Gastroesophageal sphincter (tissue), 4 donors: ENCODE measurements at regions not wholly inside any gene's neighbourhood (a gene's known extent, or its start where the extent isn't known, plus 50 kb on each side); places are given as distances from the start of the nearest gene placed in this dataset.

ENCODE experiments used
- ATAC-seq: fragments of 150-250 bp; one replicate; pipeline ENCODE4 v1.9.1; 2016; ENCODE audit warnings: mild to moderate bottlenecking, moderate library complexity
- H3K27ac ChIP-seq, 4 donors: fragments of 200-600 bp; sonication (generic) in 3 of 4; 1 replicate in 3 of 4; 2 replicates in 1 of 4; pipeline ENCODE4 v1.5.1; 2016 to 2019
- H3K27me3 ChIP-seq: fragments of 200-600 bp; sonication (generic); one replicate; pipeline ENCODE4 v1.5.1; 2019
- H3K36me3 ChIP-seq, 2 donors: fragments of 200-600 bp; sonication (generic); one replicate each; pipeline ENCODE4 v1.5.1; 2019; ENCODE audit warnings: control low read depth in 1 of 2
- H3K4me1 ChIP-seq, 3 donors: fragments of 200-600 bp; sonication (generic); 1 replicate in 2 of 3; 2 replicates in 1 of 3; pipeline ENCODE4 v1.5.1; 2016 to 2019; ENCODE audit warnings: control low read depth in 2 of 3
- H3K4me3 ChIP-seq, 2 donors: fragments of 200-600 bp; sonication (generic); one replicate each; pipeline ENCODE4 v1.5.1; 2019; ENCODE audit warnings: mild to moderate bottlenecking in 1 of 2, moderate library complexity in 1 of 2
- H3K9me3 ChIP-seq, 3 donors: fragments of 200-600 bp; sonication (generic); one replicate each; pipeline ENCODE4 v1.5.1; 2017 to 2019; ENCODE audit warnings: control low read depth in 2 of 3
- EP300 ChIP-seq: sonication (generic); formaldehyde crosslinking; IDR thresholded peaks from one replicate; pipeline ENCODE4 v1.6.1; 2017; ENCODE audit warnings: antibody characterized with exemption, mild to moderate bottlenecking
- POLR2A ChIP-seq, 2 donors: fragments of 450-650 bp; IDR thresholded peaks; one replicate each; pipeline ENCODE4 v1.6.1; 2017; ENCODE audit warnings: antibody characterized with exemption in 2 of 2, mild to moderate bottlenecking in 2 of 2, moderate library complexity in 1 of 2
- POLR2AphosphoS5 ChIP-seq: sonication (generic); formaldehyde crosslinking; IDR thresholded peaks from one replicate; pipeline ENCODE4 v1.6.1; 2017; ENCODE audit warnings: antibody characterized with exemption
- WGBS, 2 donors: methylation state at CpG; one replicate each; pipeline ENCODE4 v1.1.5; 2018; ENCODE audit warnings: low coverage in 1 of 2; 5-methylcytosine and 5-hydroxymethylcytosine counted together
- TF ChIP-seq, protein P1 (sequence below), 4 experiments: fragments of 200-600 bp in 2 of 4; fragments of 450-650 bp in 2 of 4; sonication (generic) in 1 of 4; IDR thresholded peaks; one replicate each; pipeline ENCODE4 v1.5.1; 2017 to 2019; ENCODE audit warnings: antibody characterized with exemption in 4 of 4, mild to moderate bottlenecking in 2 of 4, moderate library complexity in 2 of 4

- no peaks in the 10 kb centered on the region for H3K36me3 ChIP-seq
- no peak overlapping the region for H3K4me3 ChIP-seq
- no peaks in the 10 kb centered on the region for H3K4me1 ChIP-seq
- no peak for ATAC-seq
- no peak for TF ChIP-seq EP300
- TF ChIP-seq, protein P1, sequence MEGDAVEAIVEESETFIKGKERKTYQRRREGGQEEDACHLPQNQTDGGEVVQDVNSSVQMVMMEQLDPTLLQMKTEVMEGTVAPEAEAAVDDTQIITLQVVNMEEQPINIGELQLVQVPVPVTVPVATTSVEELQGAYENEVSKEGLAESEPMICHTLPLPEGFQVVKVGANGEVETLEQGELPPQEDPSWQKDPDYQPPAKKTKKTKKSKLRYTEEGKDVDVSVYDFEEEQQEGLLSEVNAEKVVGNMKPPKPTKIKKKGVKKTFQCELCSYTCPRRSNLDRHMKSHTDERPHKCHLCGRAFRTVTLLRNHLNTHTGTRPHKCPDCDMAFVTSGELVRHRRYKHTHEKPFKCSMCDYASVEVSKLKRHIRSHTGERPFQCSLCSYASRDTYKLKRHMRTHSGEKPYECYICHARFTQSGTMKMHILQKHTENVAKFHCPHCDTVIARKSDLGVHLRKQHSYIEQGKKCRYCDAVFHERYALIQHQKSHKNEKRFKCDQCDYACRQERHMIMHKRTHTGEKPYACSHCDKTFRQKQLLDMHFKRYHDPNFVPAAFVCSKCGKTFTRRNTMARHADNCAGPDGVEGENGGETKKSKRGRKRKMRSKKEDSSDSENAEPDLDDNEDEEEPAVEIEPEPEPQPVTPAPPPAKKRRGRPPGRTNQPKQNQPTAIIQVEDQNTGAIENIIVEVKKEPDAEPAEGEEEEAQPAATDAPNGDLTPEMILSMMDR (IDR thresholded peaks at IDR 0.05), result no peak
- TF ChIP-seq POLR2AphosphoS5, result no peak
- TF ChIP-seq POLR2A (IDR thresholded peaks at IDR 0.05), result no peak
- H3K27ac ChIP-seq, result no peak overlapping the region
- 73 to 88% methylated on average over 1 of the region's 1 CpG for WGBS, 2 donors
- H3K27me3 ChIP-seq, result no peaks in the 10 kb centered on the region
- H3K9me3 ChIP-seq, result no peaks in the 10 kb centered on the region
These were observed 148.4 kb upstream of the RIMS1 start for GRCh38 chr6:71737953-71738352.

DNA sequence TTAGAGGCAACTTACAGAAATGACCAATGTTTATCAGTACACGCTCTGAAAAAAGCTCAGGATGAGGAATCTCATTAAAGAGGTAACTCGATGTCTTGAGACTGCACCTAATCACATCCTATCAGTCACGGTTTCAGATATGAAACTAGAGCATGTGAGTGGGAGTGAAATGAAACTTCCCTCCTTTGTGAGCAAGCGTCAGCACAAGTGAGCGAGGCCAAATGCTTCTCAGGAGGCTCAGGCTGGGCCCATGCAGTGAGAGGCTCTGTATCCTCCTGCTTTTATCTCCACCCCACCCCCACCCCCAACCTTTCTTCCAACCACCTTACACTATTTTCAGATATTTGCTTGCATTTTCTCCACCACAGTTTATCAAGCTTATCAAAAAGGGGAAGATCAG, 140.8 kb upstream of the RIMS1 start:
- H3K27ac ChIP-seq, result no peak overlapping the region
- ATAC-seq, result no peak
- H3K4me3 ChIP-seq, result no peak overlapping the region
- H3K9me3 ChIP-seq, result no peaks in the 10 kb centered on the region
- H3K36me3 ChIP-seq, result no peaks in the 10 kb centered on the region
- WGBS, 2 donors, result 46 to 86% methylated on average over 1 to 5 of the region's 5 CpGs
- TF ChIP-seq, protein P1 (IDR thresholded peaks at IDR 0.05), result no peak
- no peak for TF ChIP-seq EP300
- no peak for TF ChIP-seq POLR2AphosphoS5
- no peak for TF ChIP-seq POLR2A (IDR thresholded peaks at IDR 0.05)
- no peaks in the 10 kb centered on the region for H3K4me1 ChIP-seq
- no peaks in the 10 kb centered on the region for H3K27me3 ChIP-seq

GRCh38 chr6:71766146-71766760, 120.1 kb upstream of the RIMS1 start:
- Histone ChIP-seq H3K36me3 (no peaks in the 10 kb centered on the region), H3K27ac (no peak overlapping the region), H3K9me3 (no peaks in the 10 kb centered on the region), H3K4me1 (no peaks in the 10 kb centered on the region), H3K27me3 (no peaks in the 10 kb centered on the region), H3K4me3 (no peak overlapping the region)
- TF ChIP-seq, protein P1 (IDR thresholded peaks at IDR 0.05), result no peak
- TF ChIP-seq POLR2A (IDR thresholded peaks at IDR 0.05), result no peak
- TF ChIP-seq POLR2AphosphoS5, result no peak
- no peak for TF ChIP-seq EP300
- WGBS, 2 donors, result 68 to 79% methylated on average over 2 of the region's 2 CpGs
- ATAC-seq, result no peak

DNA sequence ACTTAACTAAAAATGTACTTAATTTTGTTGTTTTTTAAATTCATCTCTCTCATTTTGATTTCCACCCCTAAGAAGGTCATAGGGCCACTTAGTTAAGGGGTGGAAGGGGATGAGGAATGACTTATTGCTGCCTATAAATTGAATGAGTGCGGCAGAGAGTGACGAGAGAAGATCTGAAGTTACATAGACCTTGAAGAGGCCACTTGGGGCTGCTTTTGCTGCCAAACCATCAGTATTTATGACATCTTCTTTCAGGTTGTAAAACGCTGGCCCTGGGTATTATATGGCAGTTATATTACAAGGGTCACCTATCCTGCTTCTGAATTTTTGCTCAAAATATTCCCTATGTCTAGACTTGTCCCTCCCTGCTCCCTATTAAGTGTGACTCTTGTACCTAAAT, 119.6 kb upstream of the RIMS1 start:
- Histone ChIP-seq H3K27ac (no peak overlapping the region), H3K9me3 (no peaks in the 10 kb centered on the region), H3K4me3 (no peak overlapping the region), H3K4me1 (no peaks in the 10 kb centered on the region), H3K36me3 (no peaks in the 10 kb centered on the region), H3K27me3 (no peaks in the 10 kb centered on the region)
- WGBS, 2 donors, result 48 to 77% methylated on average over 2 of the region's 3 CpGs
- no peak for ATAC-seq
- TF ChIP-seq EP300 (no peak), POLR2A (IDR thresholded peaks at IDR 0.05) (no peak), POLR2AphosphoS5 (no peak)
- TF ChIP-seq, protein P1 (IDR thresholded peaks at IDR 0.05), result no peak

GRCh38 chr6:71768356-71768755, 118.0 kb upstream of the RIMS1 start:
- WGBS, 2 donors, result 15 to 47% methylated on average over 1 of the region's 1 CpG
- TF ChIP-seq, protein P1 (IDR thresholded peaks at IDR 0.05), result no peak
- TF ChIP-seq POLR2A (IDR thresholded peaks at IDR 0.05) (no peak), POLR2AphosphoS5 (no peak), EP300 (no peak)

More at GRCh38 chr6:71768356-71768755, 118.0 kb upstream of the RIMS1 start:
- H3K27me3 ChIP-seq, result no peaks in the 10 kb centered on the region
- no peaks in the 10 kb centered on the region for H3K9me3 ChIP-seq
- H3K4me3 ChIP-seq, result no peak overlapping the region
- H3K27ac ChIP-seq, result no peak overlapping the region
- H3K36me3 ChIP-seq, result no peaks in the 10 kb centered on the region
- no peaks in the 10 kb centered on the region for H3K4me1 ChIP-seq
- ATAC-seq, result no peak
